OCI-LY3 (cell line): ENCODE measurements at regions not wholly inside any gene's neighbourhood (a gene's known extent, or its start where the extent isn't known, plus 50 kb on each side); places are given as distances from the start of the nearest gene placed in this dataset.

Experiments used
- CTCF ChIP-seq: fragments of 200-600, 300-600 bp; sonication (generic); IDR thresholded peaks from 2 replicates; pipeline ENCODE4 v1.5.1; 2014; ENCODE audit warnings: antibody characterized with exemption, low read length, low read depth
- EZH2phosphoT487 ChIP-seq: fragments of 200-600 bp; shearing (Covaris generic); IDR thresholded peaks from 2 replicates; pipeline ENCODE4 v1.6.1; 2018; ENCODE audit warnings: antibody characterized with exemption, mixed run types, low read depth

DNA sequence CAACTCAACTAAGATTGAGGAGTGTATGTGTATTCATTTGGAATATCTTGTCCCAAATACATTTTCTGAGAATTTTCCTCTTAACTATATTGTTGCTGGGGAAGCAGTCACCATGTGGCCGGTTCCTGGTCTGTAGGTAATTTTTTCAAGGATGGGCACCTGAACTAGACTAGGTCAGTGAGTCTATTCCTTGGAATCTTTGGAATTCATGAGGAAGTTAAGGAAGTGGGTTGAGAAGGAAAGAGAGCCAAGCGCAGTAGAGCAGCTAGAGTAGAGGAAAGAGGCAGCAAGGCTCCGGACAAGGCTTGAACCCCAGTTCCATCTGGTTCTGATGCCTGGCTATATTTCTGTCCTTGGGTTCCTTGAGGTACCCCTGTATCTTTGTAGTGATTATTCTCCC is 183.7 kb downstream of the DACT1 start:
- TF ChIP-seq CTCF (no peak), EZH2phosphoT487 (no peak)
